Nephron (organoid): ENCODE measurements at regions not wholly inside any gene's neighbourhood (a gene's known extent, or its start where the extent isn't known, plus 50 kb on each side); places are given as distances from the start of the nearest gene placed in this dataset.
A peak's percentile ranks its signal among the peaks of the same experiment; 100 is the strongest.

Experiments
- H3K27ac Mint-ChIP-seq, 3 experiments: 2 replicates each; pipeline ENCODE4 v1.8.0; 2020; ENCODE audit warnings: mixed read lengths in 3 of 3, mild to moderate bottlenecking in 2 of 3, moderate library complexity in 1 of 3
- H3K27me3 Mint-ChIP-seq: 2 replicates; pipeline ENCODE4 v1.8.0; 2021; ENCODE audit warnings: low read depth, mild to moderate bottlenecking, moderate library complexity, mixed read lengths
- H3K36me3 Mint-ChIP-seq: 2 replicates; pipeline ENCODE4 v1.8.0; 2020; ENCODE audit warnings: low read depth, mixed read lengths
- H3K4me1 Mint-ChIP-seq: 2 replicates; pipeline ENCODE4 v1.8.0; 2020; ENCODE audit warnings: mixed read lengths
- H3K4me3 Mint-ChIP-seq, 3 experiments: 2 replicates each; pipeline ENCODE4 v1.8.0; 2020; ENCODE audit warnings: mild to moderate bottlenecking in 3 of 3, mixed read lengths in 3 of 3, moderate library complexity in 2 of 3
- H3K9me3 Mint-ChIP-seq: 2 replicates; pipeline ENCODE4 v1.8.0; 2020; ENCODE audit warnings: mixed read lengths
- TF ChIP-seq, protein P1 (sequence below), 3 experiments: fragments of 200-600 bp; sonication (generic); IDR thresholded peaks; one replicate each; pipeline ENCODE4 v1.5.0; 2021; ENCODE audit warnings: antibody characterized with exemption in 3 of 3; ENCODE audit not compliant: unreplicated experiment in 3 of 3

GRCh38 chr5:158326256-158326655 lies 467.3 kb upstream of the CLINT1 start:
- H3K4me1 Mint-ChIP-seq, result peaks cover 32% of the 10 kb centered on the region
- H3K9me3 Mint-ChIP-seq, result peaks cover 18% of the 10 kb centered on the region
- TF ChIP-seq, protein P1, sequence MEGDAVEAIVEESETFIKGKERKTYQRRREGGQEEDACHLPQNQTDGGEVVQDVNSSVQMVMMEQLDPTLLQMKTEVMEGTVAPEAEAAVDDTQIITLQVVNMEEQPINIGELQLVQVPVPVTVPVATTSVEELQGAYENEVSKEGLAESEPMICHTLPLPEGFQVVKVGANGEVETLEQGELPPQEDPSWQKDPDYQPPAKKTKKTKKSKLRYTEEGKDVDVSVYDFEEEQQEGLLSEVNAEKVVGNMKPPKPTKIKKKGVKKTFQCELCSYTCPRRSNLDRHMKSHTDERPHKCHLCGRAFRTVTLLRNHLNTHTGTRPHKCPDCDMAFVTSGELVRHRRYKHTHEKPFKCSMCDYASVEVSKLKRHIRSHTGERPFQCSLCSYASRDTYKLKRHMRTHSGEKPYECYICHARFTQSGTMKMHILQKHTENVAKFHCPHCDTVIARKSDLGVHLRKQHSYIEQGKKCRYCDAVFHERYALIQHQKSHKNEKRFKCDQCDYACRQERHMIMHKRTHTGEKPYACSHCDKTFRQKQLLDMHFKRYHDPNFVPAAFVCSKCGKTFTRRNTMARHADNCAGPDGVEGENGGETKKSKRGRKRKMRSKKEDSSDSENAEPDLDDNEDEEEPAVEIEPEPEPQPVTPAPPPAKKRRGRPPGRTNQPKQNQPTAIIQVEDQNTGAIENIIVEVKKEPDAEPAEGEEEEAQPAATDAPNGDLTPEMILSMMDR (IDR thresholded peaks at IDR 0.05; ENCODE audit: unreplicated experiment in 3 of 3), result no peak
- no peaks in the 10 kb centered on the region for H3K36me3 Mint-ChIP-seq
- peaks cover 7% of the 10 kb centered on the region for H3K27me3 Mint-ChIP-seq
- peak overlapping the region in 1 of 3 experiments; percentile 50 for H3K27ac Mint-ChIP-seq
- H3K4me3 Mint-ChIP-seq, result no peak overlapping the region

- Mint-ChIP-seq H3K36me3 (no peaks in the 10 kb centered on the region), H3K27ac (peak overlapping the region in 1 of 3 experiments; percentile 7), H3K4me3 (no peak overlapping the region), H3K27me3 (peaks cover 7% of the 10 kb centered on the region), H3K9me3 (peaks cover 3% of the 10 kb centered on the region), H3K4me1 (peaks cover 49% of the 10 kb centered on the region)
- TF ChIP-seq, protein P1 (IDR thresholded peaks at IDR 0.05; ENCODE audit: unreplicated experiment in 3 of 3), result no peak
These were observed 465.3 kb upstream of the CLINT1 start for GRCh38 chr5:158324236-158324635.

DNA sequence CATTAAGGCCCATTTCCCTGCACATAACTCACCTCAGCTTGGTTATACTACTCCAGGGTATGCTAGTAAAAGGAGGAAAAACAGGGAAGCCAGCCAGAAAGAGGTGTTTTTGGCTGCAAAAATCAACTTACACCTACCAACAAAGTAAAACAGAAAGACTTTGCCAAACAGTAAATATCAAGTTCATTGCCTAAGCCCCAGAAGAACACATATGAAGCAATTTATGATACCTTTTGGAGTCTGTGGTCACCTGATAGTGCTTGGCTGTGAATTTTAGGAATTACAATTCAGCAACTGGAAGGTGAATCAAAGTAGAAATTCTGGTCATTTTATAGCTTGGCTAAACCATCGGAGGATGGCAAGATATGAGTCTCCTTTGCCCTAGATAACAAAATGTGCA lies 463.7 kb upstream of the CLINT1 start:
- Mint-ChIP-seq H3K36me3 (no peaks in the 10 kb centered on the region), H3K4me1 (peaks cover 49% of the 10 kb centered on the region), H3K9me3 (no peaks in the 10 kb centered on the region), H3K27me3 (peaks cover 9% of the 10 kb centered on the region), H3K27ac (no peak overlapping the region), H3K4me3 (no peak overlapping the region)
- TF ChIP-seq, protein P1 (IDR thresholded peaks at IDR 0.05; ENCODE audit: unreplicated experiment in 3 of 3), result no peak

DNA sequence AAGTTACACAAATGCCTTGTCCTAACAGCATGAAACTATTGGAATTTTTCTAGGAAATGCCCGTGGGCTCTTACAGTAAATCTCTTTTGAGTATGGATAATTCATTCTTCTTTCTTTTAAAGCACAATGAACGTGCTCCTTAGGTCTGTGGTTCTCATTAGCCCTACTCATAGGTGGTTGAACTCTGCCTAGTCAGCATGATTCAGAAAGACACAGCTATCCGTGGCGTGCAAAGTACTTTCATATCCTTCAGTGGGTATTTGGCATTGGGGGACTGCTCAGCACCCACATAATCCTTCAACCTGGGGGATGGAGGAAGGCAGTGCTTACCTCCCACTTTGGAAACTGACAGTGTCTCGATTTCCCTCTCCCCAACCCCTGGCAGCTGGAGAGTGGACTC lies 462.0 kb upstream of the CLINT1 start:
- H3K27ac Mint-ChIP-seq, result no peak overlapping the region
- peaks cover 41% of the 10 kb centered on the region for H3K4me1 Mint-ChIP-seq
- no peaks in the 10 kb centered on the region for H3K36me3 Mint-ChIP-seq
- H3K9me3 Mint-ChIP-seq, result no peaks in the 10 kb centered on the region
- H3K4me3 Mint-ChIP-seq, result no peak overlapping the region
- TF ChIP-seq, protein P1 (IDR thresholded peaks at IDR 0.05; ENCODE audit: unreplicated experiment in 3 of 3), result no peak
- peaks cover 12% of the 10 kb centered on the region for H3K27me3 Mint-ChIP-seq

GRCh38 chr5:158320178-158320674 lies 461.3 kb upstream of the CLINT1 start:
- no peak overlapping the region for H3K4me3 Mint-ChIP-seq
- H3K9me3 Mint-ChIP-seq, result no peaks in the 10 kb centered on the region
- peaks cover 9% of the 10 kb centered on the region for H3K27me3 Mint-ChIP-seq
- no peaks in the 10 kb centered on the region for H3K36me3 Mint-ChIP-seq
- H3K27ac Mint-ChIP-seq, result peak overlapping the region in 1 of 3 experiments; percentile 17
- H3K4me1 Mint-ChIP-seq, result peaks cover 36% of the 10 kb centered on the region
- TF ChIP-seq, protein P1 (IDR thresholded peaks at IDR 0.05; ENCODE audit: unreplicated experiment in 3 of 3), result no peak

DNA sequence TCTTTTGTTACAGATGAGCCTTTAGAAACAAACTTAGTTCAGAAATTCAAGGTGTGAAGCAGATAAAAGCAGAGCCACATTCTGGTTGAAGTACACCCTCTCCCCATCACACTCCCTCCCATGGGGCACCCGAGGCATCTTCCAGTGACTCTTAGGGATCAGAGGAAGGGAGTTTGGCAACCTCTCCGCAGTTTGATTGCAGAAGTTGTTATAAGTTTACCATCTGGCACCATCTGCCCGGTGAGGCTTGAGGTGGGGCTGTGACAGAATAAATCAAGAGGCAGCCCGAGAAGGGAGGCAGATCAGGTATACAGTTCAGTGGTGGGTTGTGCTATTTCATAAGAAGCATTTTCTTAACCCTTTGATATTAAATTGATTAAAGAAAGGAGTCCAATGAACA lies 458.6 kb upstream of the CLINT1 start:
- Mint-ChIP-seq H3K27me3 (peaks cover 10% of the 10 kb centered on the region), H3K9me3 (no peaks in the 10 kb centered on the region), H3K27ac (no peak overlapping the region), H3K4me1 (peaks cover 22% of the 10 kb centered on the region), H3K4me3 (no peak overlapping the region), H3K36me3 (no peaks in the 10 kb centered on the region)
- TF ChIP-seq, protein P1 (IDR thresholded peaks at IDR 0.05; ENCODE audit: unreplicated experiment in 3 of 3), result no peak
